Activated CD4-positive, alpha-beta T cell treated with anti-CD3 and anti-CD28 coated beads, Interleukin-2, amount 50 U/mL, for 1 hour (primary cell): ENCODE measurements at regions not wholly inside any gene's neighbourhood (a gene's known extent, or its start where the extent isn't known, plus 50 kb on each side); places are given as distances from the start of the nearest gene placed in this dataset.
"Not testable (repeated sequence)": the region's sequence is repeated elsewhere in the genome, so short reads cannot be mapped to it uniquely, and the experiment has no call there.

Source experiments
- DNase-seq: peaks from one replicate; pipeline ENCODE4 v3.0.0-alpha.2; 2020

GRCh38 chr16:87198881-87199280 is 118.3 kb downstream of the C16orf95 start:
- no peak for DNase-seq

GRCh38 chr16:87199379-87199778 is 117.8 kb downstream of the C16orf95 start:
- no peak for DNase-seq

- no peak for DNase-seq
Measured at GRCh38 chr16:87199901-87200300, 117.3 kb downstream of the C16orf95 start.

DNA sequence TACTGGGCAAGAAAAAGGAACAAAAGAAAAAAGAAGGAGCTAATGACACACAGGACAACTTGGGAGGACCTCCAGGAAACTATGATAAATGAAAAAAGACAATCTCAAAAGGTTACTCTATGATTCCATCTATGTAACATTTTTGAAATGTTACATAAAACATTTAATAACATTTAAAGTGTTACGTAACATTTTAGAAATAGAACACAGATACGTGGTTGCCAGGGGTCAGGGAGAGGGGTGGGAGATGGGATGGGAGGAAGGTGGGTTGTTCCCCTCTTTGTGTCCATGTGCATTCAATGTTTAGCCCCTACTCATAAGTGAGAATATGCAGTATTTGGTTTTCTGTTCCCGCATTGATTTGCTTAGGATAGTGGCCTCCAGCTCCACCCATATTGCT is 116.6 kb downstream of the C16orf95 start:
- no peak for DNase-seq

DNA sequence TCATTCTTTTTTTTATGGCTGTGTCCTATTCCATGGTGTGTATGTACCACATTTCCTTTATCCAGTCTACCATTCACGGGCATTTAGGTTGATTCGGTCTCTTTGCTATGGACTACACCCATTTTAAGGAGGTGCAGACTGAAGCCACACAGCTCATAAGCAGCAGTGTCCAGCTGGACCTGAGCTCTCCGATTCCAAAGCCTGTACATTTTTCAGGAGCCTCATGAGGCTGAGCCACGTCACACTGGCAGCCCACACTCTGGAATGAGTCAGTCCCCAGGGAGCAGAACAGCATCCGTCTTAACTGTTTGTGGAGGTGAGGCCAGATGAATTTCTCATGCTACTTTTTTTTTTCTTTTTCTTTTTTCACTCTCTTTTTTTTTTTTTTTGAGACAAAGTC is 116.1 kb downstream of the C16orf95 start:
- no peak for DNase-seq

DNA sequence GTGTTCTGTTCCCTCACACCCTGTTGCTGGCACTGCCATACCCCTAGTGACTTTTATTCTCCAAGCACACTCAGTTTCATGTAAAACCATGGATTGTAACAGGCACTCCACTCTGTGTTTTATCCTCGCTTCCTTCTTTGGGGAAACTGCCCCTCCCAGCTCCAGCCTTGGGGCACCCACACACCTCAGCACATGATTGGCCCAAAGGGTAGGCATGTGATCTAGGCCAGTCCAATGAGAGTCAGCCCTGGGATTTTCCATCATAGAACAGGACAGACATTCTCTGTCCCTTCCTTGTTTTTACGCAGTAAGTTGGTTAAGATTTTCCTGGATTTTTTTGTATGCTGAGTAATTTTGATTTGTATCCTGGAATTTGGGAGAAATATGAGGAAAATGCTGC is 115.4 kb downstream of the C16orf95 start:
- DNase-seq = no peak

- DNase-seq = no peak
Measured at GRCh38 chr16:87202346-87202745, 114.8 kb downstream of the C16orf95 start.

DNA sequence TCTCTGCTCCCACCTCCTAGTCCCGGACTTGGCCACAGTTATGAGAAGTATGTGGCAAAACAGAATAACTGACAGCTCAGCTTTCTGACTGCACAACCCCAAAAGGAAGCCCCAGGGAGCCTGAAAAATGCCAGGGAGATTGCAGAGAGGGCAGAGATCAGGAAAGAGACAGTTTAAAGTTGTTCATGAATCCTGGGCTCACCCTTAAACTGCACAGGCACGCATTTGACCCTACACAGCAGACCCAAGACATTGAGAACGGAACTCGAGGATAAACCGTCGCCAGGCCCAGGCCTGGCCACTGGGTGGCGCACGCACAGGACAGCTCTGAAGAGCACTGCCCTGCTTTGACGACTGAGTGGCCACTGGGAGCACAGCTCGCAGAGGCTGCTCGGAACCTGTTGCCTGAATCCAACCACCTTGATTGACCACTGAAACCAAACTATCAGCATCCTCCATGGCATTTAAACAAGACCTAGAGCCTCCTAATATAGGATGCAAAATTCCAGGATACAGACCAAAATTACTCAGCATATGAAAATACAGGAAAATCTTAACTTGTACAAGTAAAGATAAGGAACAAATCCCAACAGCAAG is 114.0 kb downstream of the C16orf95 start:
- DNase-seq = peak; percentile 21

- no peak for DNase-seq
Measured at GRCh38 chr16:87206646-87207451, 110.3 kb downstream of the C16orf95 start.

DNA sequence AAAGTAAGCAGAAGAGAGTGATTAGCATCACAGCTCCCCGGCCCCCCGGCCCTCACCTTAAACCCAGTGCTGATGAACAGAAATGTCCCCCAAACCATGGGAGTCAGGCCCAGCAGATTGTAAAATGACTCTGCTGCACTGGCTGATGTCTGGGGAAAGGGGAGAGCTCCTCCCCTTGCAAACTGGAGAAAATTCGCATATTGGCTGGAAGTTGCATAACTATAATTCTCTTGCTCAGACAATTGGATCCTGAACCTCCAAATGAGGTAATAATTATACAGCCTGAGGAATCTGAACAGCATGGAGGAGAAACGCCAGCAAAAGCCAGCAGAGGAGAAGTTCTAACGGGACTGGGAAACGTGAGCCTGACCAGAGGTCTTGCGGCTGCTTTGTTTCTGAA is 109.7 kb downstream of the C16orf95 start:
- no peak for DNase-seq

DNA sequence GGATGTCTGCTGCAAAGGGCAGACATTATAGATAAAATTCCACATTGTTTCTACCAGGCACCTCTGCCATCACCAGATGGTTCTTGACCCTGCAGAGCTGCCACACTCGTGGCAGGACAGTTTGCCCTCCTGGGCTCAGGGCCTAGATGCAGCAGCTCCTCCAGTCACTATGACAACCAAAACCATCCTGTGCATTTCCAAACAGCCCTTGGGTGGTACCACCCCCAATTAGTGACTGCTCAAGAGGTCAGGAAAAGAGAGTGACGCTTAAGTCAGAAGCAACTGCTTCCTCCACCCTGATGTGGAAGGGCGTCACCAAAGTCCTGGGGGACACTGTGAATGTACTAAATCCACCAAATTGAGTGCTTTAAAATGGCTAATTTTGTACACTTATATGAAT is 109.2 kb downstream of the C16orf95 start:
- DNase-seq = no peak

DNA sequence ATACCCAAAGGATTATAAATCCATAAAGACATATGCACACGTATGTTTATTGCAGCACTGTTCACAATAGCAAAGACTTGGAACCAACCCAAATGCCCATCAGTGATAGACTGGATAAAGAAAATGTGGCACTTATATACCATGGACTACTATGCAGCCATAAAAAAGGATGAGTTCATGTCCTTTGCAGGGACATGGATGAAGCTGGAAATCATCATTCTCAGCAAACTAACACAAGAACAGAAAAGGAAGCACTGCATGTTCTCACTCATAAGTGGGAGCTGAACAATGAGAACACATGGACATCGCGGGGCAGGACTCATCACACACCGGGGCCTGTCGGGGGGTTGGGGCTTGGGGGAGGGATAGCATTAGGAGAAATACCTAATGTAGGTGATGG is 108.2 kb downstream of the C16orf95 start:
- not testable (repeated sequence) for DNase-seq

GRCh38 chr16:87209808-87210512 is 107.2 kb downstream of the C16orf95 start:
- DNase-seq = no peak

DNA sequence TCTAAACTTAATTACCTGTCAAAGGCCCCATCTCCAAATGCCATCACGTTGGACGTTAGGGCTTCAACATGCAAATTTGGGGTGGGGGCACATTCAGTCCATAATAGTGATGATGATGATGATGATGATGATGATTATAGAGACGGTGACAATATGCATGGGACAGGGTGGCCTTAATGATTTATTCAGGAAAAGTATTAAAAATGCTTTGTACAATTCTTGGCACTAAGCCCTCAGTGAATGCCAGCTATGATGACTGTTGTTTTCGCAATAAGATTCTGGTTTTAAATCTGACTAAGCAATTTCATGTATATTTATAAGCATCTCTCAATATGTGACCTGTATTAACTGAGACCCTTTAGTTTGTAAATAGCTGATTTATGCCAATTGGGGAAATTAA is 106.3 kb downstream of the C16orf95 start:
- no peak for DNase-seq

DNA sequence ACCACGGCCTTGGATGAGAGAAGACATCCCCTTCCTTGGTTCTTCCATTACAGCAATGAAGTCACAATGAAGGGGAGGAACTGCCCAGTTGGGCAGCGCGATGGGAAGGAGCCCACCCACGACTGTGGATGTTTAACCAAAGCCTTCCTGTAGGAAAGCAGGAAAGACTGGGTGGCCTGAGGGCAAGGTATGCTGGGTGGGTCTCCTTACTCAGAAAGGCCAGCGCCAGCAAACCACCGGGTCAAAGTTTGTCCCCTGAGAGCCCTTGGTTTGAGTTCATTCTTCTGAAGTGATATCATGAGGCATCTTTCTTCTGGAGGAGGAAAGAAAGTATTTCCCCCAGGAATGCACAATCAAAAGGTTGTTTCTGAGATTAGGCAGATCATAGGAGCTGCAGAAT is 105.2 kb downstream of the C16orf95 start:
- DNase-seq = no peak

DNA sequence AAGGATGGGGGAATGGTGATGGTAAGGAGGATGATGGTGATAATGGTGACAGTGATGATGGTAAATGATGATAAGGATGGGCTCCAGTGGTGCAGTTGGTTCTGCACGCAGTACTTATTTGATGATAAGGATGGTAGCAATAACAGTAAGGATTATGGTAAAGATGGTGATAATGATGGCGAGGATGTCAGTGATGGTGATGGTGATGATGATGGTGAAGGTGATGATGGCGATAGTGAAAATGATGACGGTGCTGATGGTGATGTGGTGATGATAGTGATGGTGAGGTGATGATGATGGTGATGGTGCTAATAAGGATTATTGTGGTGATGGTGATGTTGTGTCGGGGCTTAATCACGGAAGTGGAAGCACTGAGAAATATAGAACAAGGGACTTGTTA is 103.7 kb downstream of the C16orf95 start:
- DNase-seq = no peak

DNA sequence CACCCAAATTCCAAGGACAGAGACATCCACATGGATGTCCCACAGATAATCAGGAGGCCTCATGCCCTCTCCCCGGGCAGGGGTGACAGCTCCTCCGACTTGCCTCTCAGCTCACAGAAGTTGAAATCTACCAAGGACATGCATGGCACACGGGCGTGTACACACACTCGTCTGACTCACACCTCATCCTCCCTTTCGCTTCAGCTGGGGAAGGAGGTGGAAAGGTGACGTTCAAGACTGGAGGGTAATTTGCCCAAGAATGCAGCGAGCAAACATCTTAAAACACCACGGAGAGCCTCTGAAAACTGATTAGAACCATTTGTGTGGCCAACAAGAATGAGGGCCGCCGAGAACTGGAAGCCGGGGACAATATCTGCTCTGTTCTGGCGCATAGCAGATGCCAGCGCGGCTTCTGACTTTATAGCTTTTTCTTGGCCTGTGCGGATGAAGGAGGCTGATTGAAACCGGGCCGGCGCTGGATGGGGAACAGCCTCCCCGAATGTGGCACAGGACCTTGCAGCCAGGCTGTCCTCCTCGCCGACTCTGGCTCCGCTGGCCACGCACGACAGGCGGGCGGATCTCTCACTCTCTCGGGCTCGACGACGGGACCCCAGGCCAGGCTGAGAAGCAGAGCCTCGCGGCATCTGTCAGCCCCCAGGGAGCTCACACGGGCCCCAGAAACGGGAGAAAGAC is 100.9 kb downstream of the C16orf95 start:
- no peak for DNase-seq

DNA sequence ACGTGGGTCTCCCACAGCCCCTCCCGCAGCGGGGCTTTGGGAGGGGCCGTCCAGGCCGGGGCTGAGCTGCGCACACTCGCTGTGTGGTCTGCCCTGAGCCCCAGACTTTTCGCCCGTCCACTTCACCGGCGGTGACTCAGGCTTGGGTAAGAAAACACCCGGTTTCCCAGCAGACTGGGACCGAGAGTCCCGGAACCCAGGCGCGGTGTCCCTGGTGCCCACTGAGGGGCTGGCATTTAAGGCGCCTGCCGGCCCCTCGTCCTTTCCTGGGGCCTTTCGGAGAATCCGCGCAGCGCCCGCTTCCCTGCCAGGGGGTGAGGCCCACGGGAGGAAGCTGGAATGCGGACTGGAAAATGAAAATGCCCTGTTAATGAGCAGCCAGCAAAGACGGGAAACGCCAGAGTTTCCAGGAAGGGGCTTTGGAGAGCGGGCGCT is 100.3 kb downstream of the C16orf95 start:
- no peak for DNase-seq

DNA sequence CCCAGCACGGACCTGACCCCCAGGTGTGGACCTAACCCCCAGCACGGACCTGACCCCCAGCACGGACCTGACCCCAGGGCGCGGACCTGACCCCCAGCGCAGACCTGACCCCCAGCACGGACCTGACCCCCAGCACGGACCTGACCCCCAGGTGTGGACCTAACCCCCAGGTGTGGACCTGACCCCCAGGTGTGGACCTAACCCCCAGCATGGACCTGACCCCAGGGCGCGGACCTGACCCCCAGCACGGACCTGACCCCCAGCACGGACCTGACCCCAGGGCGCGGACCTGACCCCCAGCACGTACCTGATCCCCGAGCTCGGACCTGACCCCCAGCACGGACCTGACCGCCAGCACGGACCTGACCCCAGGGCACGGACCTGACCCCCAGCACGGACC is 99.4 kb downstream of the C16orf95 start:
- DNase-seq = not testable (repeated sequence)

- DNase-seq = no peak
Measured at GRCh38 chr16:87218281-87219055, 98.7 kb downstream of the C16orf95 start.

GRCh38 chr16:87219287-87219909 is 97.8 kb downstream of the C16orf95 start:
- no peak for DNase-seq

DNA sequence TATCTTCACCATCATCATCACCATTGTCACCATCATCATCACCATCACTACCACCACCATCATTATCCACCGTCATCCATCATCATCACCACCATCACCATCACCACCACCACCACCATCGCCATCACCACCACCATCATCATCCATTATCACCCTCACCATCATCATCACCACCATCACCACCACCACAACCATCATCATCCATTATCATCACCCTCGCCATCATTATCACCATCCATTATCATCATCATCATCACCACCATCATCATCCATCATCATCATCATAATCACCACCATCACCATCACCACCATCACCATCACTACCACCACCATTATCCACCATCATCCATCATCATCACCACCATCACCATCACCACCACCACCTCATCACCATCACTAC is 95.6 kb downstream of the C16orf95 start:
- no peak for DNase-seq
